OCI-LY3 (cell line): ENCODE measurements at regions not wholly inside any gene's neighbourhood (a gene's known extent, or its start where the extent isn't known, plus 50 kb on each side); places are given as distances from the start of the nearest gene placed in this dataset.

Experiments used
- EZH2phosphoT487 ChIP-seq: fragments of 200-600 bp; shearing (Covaris generic); IDR thresholded peaks from 2 replicates; pipeline ENCODE4 v1.6.1; 2018; ENCODE audit warnings: antibody characterized with exemption, mixed run types, low read depth
- TF ChIP-seq, protein P1 (sequence below): fragments of 200-600, 300-600 bp; sonication (generic); IDR thresholded peaks from 2 replicates; pipeline ENCODE4 v1.5.1; 2014; ENCODE audit warnings: antibody characterized with exemption, low read length, low read depth

DNA sequence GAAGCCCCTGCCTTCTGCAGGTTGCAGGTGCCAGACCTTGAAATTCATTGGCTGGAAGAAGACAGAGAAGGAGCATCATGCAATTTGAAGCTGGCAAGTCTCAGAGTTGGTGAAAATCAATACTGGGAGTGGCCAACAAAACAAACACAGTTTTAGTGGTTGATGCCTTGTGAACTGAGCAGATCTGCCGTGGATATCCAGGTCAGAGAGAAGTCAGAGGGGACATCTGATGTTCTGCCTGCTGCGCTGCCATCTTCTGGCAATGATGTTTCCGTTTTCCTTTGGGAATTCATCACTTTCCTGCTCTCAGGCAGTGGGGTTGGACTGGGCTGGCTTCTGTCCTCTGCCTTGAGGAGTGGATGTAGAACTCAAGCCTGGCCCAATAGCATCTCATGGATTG is 132.0 kb downstream of the RPS24 start:
- TF ChIP-seq, protein P1, sequence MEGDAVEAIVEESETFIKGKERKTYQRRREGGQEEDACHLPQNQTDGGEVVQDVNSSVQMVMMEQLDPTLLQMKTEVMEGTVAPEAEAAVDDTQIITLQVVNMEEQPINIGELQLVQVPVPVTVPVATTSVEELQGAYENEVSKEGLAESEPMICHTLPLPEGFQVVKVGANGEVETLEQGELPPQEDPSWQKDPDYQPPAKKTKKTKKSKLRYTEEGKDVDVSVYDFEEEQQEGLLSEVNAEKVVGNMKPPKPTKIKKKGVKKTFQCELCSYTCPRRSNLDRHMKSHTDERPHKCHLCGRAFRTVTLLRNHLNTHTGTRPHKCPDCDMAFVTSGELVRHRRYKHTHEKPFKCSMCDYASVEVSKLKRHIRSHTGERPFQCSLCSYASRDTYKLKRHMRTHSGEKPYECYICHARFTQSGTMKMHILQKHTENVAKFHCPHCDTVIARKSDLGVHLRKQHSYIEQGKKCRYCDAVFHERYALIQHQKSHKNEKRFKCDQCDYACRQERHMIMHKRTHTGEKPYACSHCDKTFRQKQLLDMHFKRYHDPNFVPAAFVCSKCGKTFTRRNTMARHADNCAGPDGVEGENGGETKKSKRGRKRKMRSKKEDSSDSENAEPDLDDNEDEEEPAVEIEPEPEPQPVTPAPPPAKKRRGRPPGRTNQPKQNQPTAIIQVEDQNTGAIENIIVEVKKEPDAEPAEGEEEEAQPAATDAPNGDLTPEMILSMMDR = no peak
- no peak for TF ChIP-seq EZH2phosphoT487
